ENCODE measurements at regions not wholly inside any gene's neighbourhood (a gene's known extent, or its start where the extent isn't known, plus 50 kb on each side); places are given as distances from the start of the nearest gene placed in this dataset.

GRCh38 chr5:5040712-5041111 is 99.4 kb upstream of the ADAMTS16 start:
- TF ChIP-seq CTCF (IDR thresholded peaks at IDR 0.05) (no peak), POLR2A (IDR thresholded peaks at IDR 0.05) (no peak)

Data from thyroid gland (tissue), 4 donors.